IMR-90 (cell line): ENCODE measurements at regions not wholly inside any gene's neighbourhood (a gene's known extent, or its start where the extent isn't known, plus 50 kb on each side); places are given as distances from the start of the nearest gene placed in this dataset.

Source experiments
- ATAC-seq: fragments of 200-7000 bp; cut with Tn5 transposase; 2 replicates; pipeline ENCODE4 v1.9.1; 2020; ENCODE audit warnings: low read depth, mild to moderate bottlenecking, moderate library complexity
- BruUV-seq: library from RNA; stranded (reverse); fragments of 400-500 nt; replicated peaks from 2 replicates; lab custom pipeline; 2021; lab: Mats Ljungman, UMichigan
- CTCF ChIA-PET: fragments of 300-600 bp; formaldehyde crosslinking; extraction: SDS; loops from one replicate; lab custom pipeline; 2021; ENCODE audit warnings: antibody characterized with exemption; lab: Yijun Ruan, JAX
- POLR2A ChIA-PET: fragments of 300-600 bp; sonication (Branson Sonifier 250); formaldehyde crosslinking; loops from one replicate; lab custom pipeline; 2022; ENCODE audit warnings: antibody characterized with exemption; ENCODE audit not compliant: unreplicated experiment; lab: Charles Lee
- DNase-seq: peaks from one replicate; pipeline ENCODE4 v3.0.0; 2013
- H2AFZ ChIP-seq: replicated peaks from 2 replicates; pipeline ENCODE3; 2013; ENCODE audit warnings: low read length, mild to moderate bottlenecking; ENCODE audit not compliant: poor library complexity
- H2AK5ac ChIP-seq: 2 replicates; pipeline ENCODE4 v1.6.1; 2013; ENCODE audit warnings: low read depth, low read length, inconsistent platforms
- H2AK9ac ChIP-seq: replicated peaks from 2 replicates; pipeline ENCODE3; 2013; ENCODE audit warnings: mild to moderate bottlenecking, low read depth, low read length, moderate library complexity; ENCODE audit not compliant: poor library complexity
- H2BK120ac ChIP-seq: 2 replicates; pipeline ENCODE4 v1.6.1; 2013; ENCODE audit warnings: low read depth, low read length, inconsistent platforms
- H2BK15ac ChIP-seq: 3 replicates; pipeline ENCODE4 v1.6.1; 2013; ENCODE audit warnings: low read depth, low read length, inconsistent platforms
- H2BK20ac ChIP-seq: 2 replicates; pipeline ENCODE4 v1.6.1; 2013; ENCODE audit warnings: low read depth, mild to moderate bottlenecking, inconsistent platforms, low read length, moderate library complexity
- H2BK5ac ChIP-seq: 2 replicates; pipeline ENCODE4 v1.6.1; 2013; ENCODE audit warnings: mild to moderate bottlenecking, low read depth, low read length, inconsistent platforms; ENCODE audit not compliant: poor library complexity, severe bottlenecking
- H3K14ac ChIP-seq: replicated peaks from 2 replicates; pipeline ENCODE4 v1.6.1; 2013; ENCODE audit warnings: low read depth, low read length, inconsistent platforms
- H3K18ac ChIP-seq: 2 replicates; pipeline ENCODE4 v1.6.1; 2013; ENCODE audit warnings: low read depth, low read length, control low read depth
- H3K23ac ChIP-seq: 2 replicates; pipeline ENCODE4 v1.6.1; 2013; ENCODE audit warnings: low read depth, low read length, inconsistent platforms
- H3K27ac ChIP-seq: 2 replicates; pipeline ENCODE4 v1.5.1; 2013; ENCODE audit warnings: mild to moderate bottlenecking, control low read depth, low read length; ENCODE audit not compliant: insufficient read depth
- H3K27me3 ChIP-seq: 2 replicates; pipeline ENCODE4 v1.6.1; 2013; ENCODE audit warnings: low read length; ENCODE audit not compliant: control insufficient read depth, insufficient read depth
- H3K36me3 ChIP-seq: 2 replicates; pipeline ENCODE4 v1.6.1; 2013; ENCODE audit warnings: low read length, mixed read lengths; ENCODE audit not compliant: control insufficient read depth, insufficient read depth
- H3K4ac ChIP-seq: 2 replicates; pipeline ENCODE4 v1.6.1; 2013; ENCODE audit warnings: low read depth, low read length, inconsistent platforms
- H3K4me1 ChIP-seq: 2 replicates; pipeline ENCODE4 v1.6.1; 2013; ENCODE audit warnings: low read length, mixed read lengths; ENCODE audit not compliant: control insufficient read depth, insufficient read depth
- H3K4me2 ChIP-seq: 2 replicates; pipeline ENCODE4 v1.6.1; 2013; ENCODE audit warnings: low read depth, mild to moderate bottlenecking, control low read depth, low read length, moderate library complexity
- H3K4me3 ChIP-seq: 2 replicates; pipeline ENCODE4 v1.5.1; 2013; ENCODE audit warnings: low read depth, mild to moderate bottlenecking, control low read depth, low read length, moderate library complexity; ENCODE audit not compliant: insufficient read depth
- H3K56ac ChIP-seq: 2 replicates; pipeline ENCODE4 v1.6.1; 2013; ENCODE audit warnings: low read length, inconsistent platforms; ENCODE audit not compliant: insufficient read depth; ENCODE audit errors: extremely low read depth
- H3K79me1 ChIP-seq, 2 experiments: 2 replicates each; pipeline ENCODE4 v1.6.1; 2013; ENCODE audit warnings: low read length in 2 of 2, inconsistent platforms in 1 of 2, low read depth in 1 of 2
- H3K9ac ChIP-seq: 2 replicates; pipeline ENCODE4 v1.6.1; 2013; ENCODE audit warnings: low read depth, low read length, control low read depth
- H3K9me1 ChIP-seq: 2 replicates; pipeline ENCODE4 v1.6.1; 2013; ENCODE audit warnings: low read length, inconsistent platforms; ENCODE audit not compliant: insufficient read depth
- H3K9me3 ChIP-seq: 2 replicates; pipeline ENCODE4 v1.6.1; 2013; ENCODE audit warnings: low read length; ENCODE audit not compliant: control insufficient read depth, insufficient read depth
- H4K20me1 ChIP-seq: 2 replicates; pipeline ENCODE4 v1.6.1; 2013; ENCODE audit warnings: low read length, inconsistent platforms; ENCODE audit not compliant: insufficient read depth
- H4K5ac ChIP-seq: 2 replicates; pipeline ENCODE4 v1.6.1; 2013; ENCODE audit warnings: mild to moderate bottlenecking, low read depth, low read length, control low read depth
- H4K8ac ChIP-seq, 2 experiments: 2 replicates each; pipeline ENCODE4 v1.6.1; 2013; ENCODE audit warnings: low read depth in 2 of 2, low read length in 2 of 2, control low read depth in 1 of 2, inconsistent platforms in 1 of 2
- H4K91ac ChIP-seq: 2 replicates; pipeline ENCODE4 v1.6.1; 2013; ENCODE audit warnings: low read depth, low read length, inconsistent platforms; ENCODE audit not compliant: insufficient read depth
- CEBPB ChIP-seq: IDR thresholded peaks from 2 replicates; pipeline ENCODE4 v1.6.1; 2012; ENCODE audit warnings: low read depth, low read length, improper control_type of control experiment
- CHD1 ChIP-seq: IDR thresholded peaks from 2 replicates; pipeline ENCODE4 v1.6.1; 2012; ENCODE audit warnings: low read depth, low read length, improper control_type of control experiment
- FOS ChIP-seq: fragments of 150-350 bp; IDR thresholded peaks from 2 replicates; pipeline ENCODE4 v1.6.1; 2016; ENCODE audit warnings: low read depth, low read length
- MAFK ChIP-seq: IDR thresholded peaks from 2 replicates; pipeline ENCODE4 v1.6.1; 2012; ENCODE audit warnings: low read depth, low read length, improper control_type of control experiment
- MAZ ChIP-seq: IDR thresholded peaks from 2 replicates; pipeline ENCODE4 v1.6.1; 2012; ENCODE audit warnings: low read depth, mild to moderate bottlenecking, low read length, improper control_type of control experiment, moderate library complexity, borderline replicate concordance
- NFE2L2 ChIP-seq: fragments of 150-350 bp; IDR thresholded peaks from 2 replicates; pipeline ENCODE4 v1.6.1; 2016; ENCODE audit warnings: low read depth, mild to moderate bottlenecking, low read length
- RAD21 ChIP-seq: IDR thresholded peaks from 2 replicates; pipeline ENCODE4 v1.6.1; 2012; ENCODE audit warnings: low read length, improper control_type of control experiment
- RFX5 ChIP-seq: IDR thresholded peaks from 2 replicates; pipeline ENCODE4 v1.8.0; 2012; ENCODE audit warnings: low read depth, mild to moderate bottlenecking, low read length, moderate library complexity
- SMC3 ChIP-seq: fragments of 150-350 bp; IDR thresholded peaks from 2 replicates; pipeline ENCODE4 v1.6.1; 2016; ENCODE audit warnings: low read depth, mild to moderate bottlenecking, antibody characterized with exemption, low read length, moderate library complexity
- USF2 ChIP-seq: fragments of 150-350 bp; IDR thresholded peaks from 2 replicates; pipeline ENCODE4 v1.6.1; 2017; ENCODE audit warnings: mild to moderate bottlenecking, antibody characterized with exemption, low read length, low read depth
- WGBS, 2 experiments: methylation state at CpG; one replicate each; pipeline versions ENCODE4 v1.1.5 to v1.1.7; 2013; ENCODE audit warnings: missing lambda C conversion rate in 2 of 2; ENCODE audit not compliant: insufficient read length in 1 of 2; ENCODE audit errors: extremely low coverage in 2 of 2; 5-methylcytosine and 5-hydroxymethylcytosine counted together
- dilution Hi-C: fragments of 300-500 bp; cut with HindIII; formaldehyde crosslinking; loops from one replicate; pipeline ENCODE4 v1.14.3; 2018; ENCODE audit warnings: low sequenced_read_pairs; ENCODE audit not compliant: unreplicated experiment
- in situ Hi-C: fragments of 300-500 bp; cut with MboI; formaldehyde crosslinking; loops from 3 replicates; pipeline ENCODE4 v1.14.3; 2019; ENCODE audit warnings: low sequenced_read_pairs, inconsistent platforms, mixed read lengths
- intact Hi-C: fragments of 100-400 bp; cut with micrococcal nuclease; formaldehyde crosslinking; loops from 2 replicates; pipeline ENCODE4 v1.10.0; 2022
- TF ChIP-seq, protein P1 (sequence below): conservative IDR thresholded peaks from 2 replicates; pipeline ENCODE4 v1.5.1; 2012; ENCODE audit warnings: mild to moderate bottlenecking, low read depth, low read length, improper control_type of control experiment

- POLR2A ChIA-PET = no interaction called here
- 69% methylated on average over 2 of the region's 4 CpGs; no CpG with 5 or more reads in 1 of the 2 experiments for WGBS, 2 experiments
- Histone ChIP-seq H3K18ac (no peak overlapping the region), H2BK5ac (no peak overlapping the region), H3K56ac (no peak overlapping the region), H2AFZ (no peak overlapping the region), H4K91ac (no peak overlapping the region), H3K9me3 (peaks cover 3% of the 10 kb centered on the region), H3K9ac (no peak overlapping the region), H4K20me1 (no peaks in the 10 kb centered on the region), H3K27me3 (peaks cover 31% of the 10 kb centered on the region), H3K4me1 (no peaks in the 10 kb centered on the region), H3K27ac (no peak overlapping the region), H2BK20ac (no peak overlapping the region), H3K4ac (no peak overlapping the region), H2AK9ac (no peak overlapping the region), H4K5ac (no peak overlapping the region), H3K36me3 (no peaks in the 10 kb centered on the region), H3K14ac (no peak overlapping the region), H2BK120ac (no peak overlapping the region), H3K23ac (no peak overlapping the region), H4K8ac (no peak overlapping the region), H2AK5ac (no peak overlapping the region), H3K79me1 (no peaks in the 10 kb centered on the region), H2BK15ac (no peak overlapping the region), H3K4me3 (no peak overlapping the region), H3K9me1 (no peaks in the 10 kb centered on the region), H3K4me2 (no peak overlapping the region)
- intact Hi-C loops = no loop called here
- TF ChIP-seq, protein P1, sequence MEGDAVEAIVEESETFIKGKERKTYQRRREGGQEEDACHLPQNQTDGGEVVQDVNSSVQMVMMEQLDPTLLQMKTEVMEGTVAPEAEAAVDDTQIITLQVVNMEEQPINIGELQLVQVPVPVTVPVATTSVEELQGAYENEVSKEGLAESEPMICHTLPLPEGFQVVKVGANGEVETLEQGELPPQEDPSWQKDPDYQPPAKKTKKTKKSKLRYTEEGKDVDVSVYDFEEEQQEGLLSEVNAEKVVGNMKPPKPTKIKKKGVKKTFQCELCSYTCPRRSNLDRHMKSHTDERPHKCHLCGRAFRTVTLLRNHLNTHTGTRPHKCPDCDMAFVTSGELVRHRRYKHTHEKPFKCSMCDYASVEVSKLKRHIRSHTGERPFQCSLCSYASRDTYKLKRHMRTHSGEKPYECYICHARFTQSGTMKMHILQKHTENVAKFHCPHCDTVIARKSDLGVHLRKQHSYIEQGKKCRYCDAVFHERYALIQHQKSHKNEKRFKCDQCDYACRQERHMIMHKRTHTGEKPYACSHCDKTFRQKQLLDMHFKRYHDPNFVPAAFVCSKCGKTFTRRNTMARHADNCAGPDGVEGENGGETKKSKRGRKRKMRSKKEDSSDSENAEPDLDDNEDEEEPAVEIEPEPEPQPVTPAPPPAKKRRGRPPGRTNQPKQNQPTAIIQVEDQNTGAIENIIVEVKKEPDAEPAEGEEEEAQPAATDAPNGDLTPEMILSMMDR = no peak
- no peak for TF ChIP-seq FOS
- TF ChIP-seq NFE2L2 = no peak
- no peak for TF ChIP-seq SMC3
- TF ChIP-seq USF2 = no peak
- no peak for TF ChIP-seq RAD21
- no peak for TF ChIP-seq MAZ
- no peak for TF ChIP-seq CHD1
- TF ChIP-seq RFX5 = no peak
- no peak for TF ChIP-seq CEBPB
- TF ChIP-seq MAFK = no peak
- in situ Hi-C loops = no loop called here
- DNase-seq (no peak), ATAC-seq (no peak)
- dilution Hi-C loops = no loop called here
- BruUV-seq = no TSS peak
- CTCF ChIA-PET = interaction anchor here (0.7 kb wide), 1 partner anchor 318 kb away, joined by 3 read pairs; no protein-coding TSS in a partner anchor
These were observed 82.5 kb upstream of the SORBS2 start for GRCh38 chr4:185894481-185894880.
